Activated CD4-positive, alpha-beta T cell treated with anti-CD3 and anti-CD28 coated beads, Interleukin-2, amount 50 U/mL, for 24 hours (primary cell): ENCODE measurements at regions not wholly inside any gene's neighbourhood (a gene's known extent, or its start where the extent isn't known, plus 50 kb on each side); places are given as distances from the start of the nearest gene placed in this dataset.

Experiments
- DNase-seq, 2 donors: peaks; one replicate each; pipeline ENCODE4 v3.0.0-alpha.2; 2020; ENCODE audit warnings: low read depth in 1 of 2, low spot score in 1 of 2

GRCh38 chr10:69715899-69716606 lies 85.7 kb upstream of the COL13A1 start:
- no peak for DNase-seq

GRCh38 chr10:69716711-69717560 lies 84.8 kb upstream of the COL13A1 start:
- DNase-seq = peak; percentile 30 to 38

- no peak for DNase-seq
Measured at GRCh38 chr10:69718951-69719350, 82.8 kb upstream of the COL13A1 start.

- DNase-seq = no peak
Measured at GRCh38 chr10:69721690-69722310, 79.9 kb upstream of the COL13A1 start.

GRCh38 chr10:69723653-69724052 lies 78.1 kb upstream of the COL13A1 start:
- DNase-seq = no peak

GRCh38 chr10:69726850-69727249 lies 74.9 kb upstream of the COL13A1 start:
- no peak for DNase-seq

- DNase-seq = no peak
Measured at GRCh38 chr10:69728335-69728870, 73.3 kb upstream of the COL13A1 start.

- no peak for DNase-seq
Measured at GRCh38 chr10:69729326-69730048, 72.2 kb upstream of the COL13A1 start.

GRCh38 chr10:69730251-69731156 lies 71.2 kb upstream of the COL13A1 start:
- no peak for DNase-seq

- DNase-seq = no peak
Measured at GRCh38 chr10:69731184-69731583, 70.5 kb upstream of the COL13A1 start.

- DNase-seq = no peak
Measured at GRCh38 chr10:69731698-69732097, 70.0 kb upstream of the COL13A1 start.

- DNase-seq = no peak
Measured at GRCh38 chr10:69732147-69732825, 69.4 kb upstream of the COL13A1 start.

- DNase-seq = no peak
Measured at GRCh38 chr10:69732826-69733150, 68.9 kb upstream of the COL13A1 start.

GRCh38 chr10:69733791-69734261 lies 67.9 kb upstream of the COL13A1 start:
- DNase-seq = no peak

GRCh38 chr10:69734416-69734796 lies 67.3 kb upstream of the COL13A1 start:
- no peak for DNase-seq

GRCh38 chr10:69734797-69735468 lies 66.8 kb upstream of the COL13A1 start:
- DNase-seq = no peak

- DNase-seq = no peak
Measured at GRCh38 chr10:69736886-69737641, 64.6 kb upstream of the COL13A1 start.

GRCh38 chr10:69738071-69738470 lies 63.6 kb upstream of the COL13A1 start:
- no peak for DNase-seq
